SJSA1 (cell line): ENCODE measurements at regions not wholly inside any gene's neighbourhood (a gene's known extent, or its start where the extent isn't known, plus 50 kb on each side); places are given as distances from the start of the nearest gene placed in this dataset.

ENCODE experiments used
- DNase-seq, 2 experiments: peaks; one replicate each; pipeline ENCODE4 v3.0.0-alpha.2; 2015 to 2020; ENCODE audit warnings: low spot score in 2 of 2, low read depth in 1 of 2
- H3K27ac ChIP-seq: fragments of 250-450 bp; sonication (Bioruptor Pico); 2 replicates; pipeline ENCODE4 v1.5.1; 2020; ENCODE audit warnings: mild to moderate bottlenecking, moderate library complexity
- H3K27me3 ChIP-seq: fragments of 250-450 bp; sonication (Bioruptor Pico); replicated peaks from 2 replicates; pipeline ENCODE4 v1.5.1; 2020; ENCODE audit warnings: mild to moderate bottlenecking, moderate library complexity
- H3K36me3 ChIP-seq: fragments of 250-450 bp; sonication (Bioruptor Pico); 2 replicates; pipeline ENCODE4 v1.5.1; 2020; ENCODE audit warnings: mild to moderate bottlenecking
- H3K4me1 ChIP-seq: fragments of 250-450 bp; sonication (Bioruptor Pico); replicated peaks from 2 replicates; pipeline ENCODE4 v1.6.1; 2021; ENCODE audit warnings: mild to moderate bottlenecking
- H3K4me3 ChIP-seq: fragments of 250-450 bp; sonication (Bioruptor Pico); 2 replicates; pipeline ENCODE4 v1.5.1; 2020; ENCODE audit warnings: mild to moderate bottlenecking
- H3K9me3 ChIP-seq: fragments of 250-450 bp; sonication (Bioruptor Pico); replicated peaks from 2 replicates; pipeline ENCODE4 v1.5.1; 2020; ENCODE audit warnings: mild to moderate bottlenecking

- Histone ChIP-seq H3K27ac (no peak overlapping the region), H3K27me3 (no peaks in the 10 kb centered on the region)
- DNase-seq: no peak
Measured at GRCh38 chr17:71453876-71454422, 666.9 kb upstream of the SOX9 start.

GRCh38 chr17:71455219-71455618 is 665.6 kb upstream of the SOX9 start:
- H3K27ac ChIP-seq: no peak overlapping the region

More at GRCh38 chr17:71453876-71454422, 666.9 kb upstream of the SOX9 start:
- Histone ChIP-seq H3K4me3 (no peak overlapping the region), H3K36me3 (no peaks in the 10 kb centered on the region), H3K9me3 (no peaks in the 10 kb centered on the region; the same call in 1 of the 2 replicates), H3K4me1 (no peaks in the 10 kb centered on the region)

GRCh38 chr17:71458322-71458721 is 662.5 kb upstream of the SOX9 start:
- no peak for DNase-seq
- Histone ChIP-seq H3K27ac (no peak overlapping the region), H3K36me3 (no peaks in the 10 kb centered on the region), H3K9me3 (peaks cover 2% of the 10 kb centered on the region; the same call in 1 of the 2 replicates), H3K27me3 (no peaks in the 10 kb centered on the region), H3K4me3 (no peak overlapping the region), H3K4me1 (no peaks in the 10 kb centered on the region)

More at GRCh38 chr17:71455219-71455618, 665.6 kb upstream of the SOX9 start:
- Histone ChIP-seq H3K36me3 (no peaks in the 10 kb centered on the region), H3K4me3 (no peak overlapping the region), H3K27me3 (no peaks in the 10 kb centered on the region), H3K4me1 (no peaks in the 10 kb centered on the region), H3K9me3 (no peaks in the 10 kb centered on the region; the same call in 1 of the 2 replicates)
- no peak for DNase-seq

GRCh38 chr17:71460943-71461342 is 659.9 kb upstream of the SOX9 start:
- H3K4me1 ChIP-seq: no peaks in the 10 kb centered on the region
- DNase-seq: peak in 1 of 2 experiments; percentile 28

GRCh38 chr17:71461498-71462169 is 659.2 kb upstream of the SOX9 start:
- H3K36me3 ChIP-seq: no peaks in the 10 kb centered on the region
- H3K4me1 ChIP-seq: no peaks in the 10 kb centered on the region
- no peak for DNase-seq

More at GRCh38 chr17:71460943-71461342, 659.9 kb upstream of the SOX9 start:
- Histone ChIP-seq H3K4me3 (no peak overlapping the region), H3K27me3 (no peaks in the 10 kb centered on the region), H3K27ac (no peak overlapping the region), H3K36me3 (no peaks in the 10 kb centered on the region), H3K9me3 (0 out of 2 replicates have a peak, but pooled peaks cover 2% of the 10 kb centered on the region)

GRCh38 chr17:71464241-71464640 is 656.6 kb upstream of the SOX9 start:
- Histone ChIP-seq H3K36me3 (no peaks in the 10 kb centered on the region), H3K4me3 (no peak overlapping the region), H3K9me3 (0 out of 2 replicates have a peak, but pooled peaks cover 2% of the 10 kb centered on the region), H3K4me1 (no peaks in the 10 kb centered on the region), H3K27ac (no peak overlapping the region), H3K27me3 (no peaks in the 10 kb centered on the region)
- no peak for DNase-seq

More at GRCh38 chr17:71461498-71462169, 659.2 kb upstream of the SOX9 start:
- Histone ChIP-seq H3K27ac (no peak overlapping the region), H3K27me3 (no peaks in the 10 kb centered on the region), H3K9me3 (0 out of 2 replicates have a peak, but pooled peaks cover 2% of the 10 kb centered on the region), H3K4me3 (no peak overlapping the region)

- Histone ChIP-seq H3K27ac (no peak overlapping the region), H3K9me3 (0 out of 2 replicates have a peak, but pooled peaks cover 2% of the 10 kb centered on the region), H3K27me3 (no peaks in the 10 kb centered on the region), H3K36me3 (no peaks in the 10 kb centered on the region), H3K4me1 (no peaks in the 10 kb centered on the region), H3K4me3 (no peak overlapping the region)
- DNase-seq: no peak
Measured at GRCh38 chr17:71464751-71465150, 656.1 kb upstream of the SOX9 start.

GRCh38 chr17:71467719-71468118 is 653.1 kb upstream of the SOX9 start:
- H3K4me3 ChIP-seq: no peak overlapping the region
- H3K27ac ChIP-seq: no peak overlapping the region
- H3K4me1 ChIP-seq: no peaks in the 10 kb centered on the region
- 0 out of 2 replicates have a peak, but pooled peaks cover 2% of the 10 kb centered on the region for H3K9me3 ChIP-seq
- no peaks in the 10 kb centered on the region for H3K27me3 ChIP-seq
- no peak for DNase-seq
- H3K36me3 ChIP-seq: no peaks in the 10 kb centered on the region

GRCh38 chr17:71470062-71470461 is 650.8 kb upstream of the SOX9 start:
- Histone ChIP-seq H3K4me3 (no peak overlapping the region), H3K27ac (no peak overlapping the region)
- no peak for DNase-seq

GRCh38 chr17:71472809-71473789 is 647.7 kb upstream of the SOX9 start:
- Histone ChIP-seq H3K36me3 (no peaks in the 10 kb centered on the region), H3K27ac (no peak overlapping the region), H3K4me3 (no peak overlapping the region), H3K27me3 (no peaks in the 10 kb centered on the region), H3K4me1 (no peaks in the 10 kb centered on the region), H3K9me3 (no peaks in the 10 kb centered on the region)
- peak in 1 of 2 experiments; percentile 53 for DNase-seq

More at GRCh38 chr17:71470062-71470461, 650.8 kb upstream of the SOX9 start:
- no peaks in the 10 kb centered on the region for H3K4me1 ChIP-seq
- H3K9me3 ChIP-seq: no peaks in the 10 kb centered on the region
- no peaks in the 10 kb centered on the region for H3K27me3 ChIP-seq
- no peaks in the 10 kb centered on the region for H3K36me3 ChIP-seq

GRCh38 chr17:71477356-71477755 is 643.5 kb upstream of the SOX9 start:
- Histone ChIP-seq H3K4me3 (no peak overlapping the region), H3K4me1 (no peaks in the 10 kb centered on the region), H3K27me3 (no peaks in the 10 kb centered on the region), H3K36me3 (no peaks in the 10 kb centered on the region), H3K9me3 (no peaks in the 10 kb centered on the region), H3K27ac (no peak overlapping the region)
- DNase-seq: no peak

GRCh38 chr17:71480099-71480498 is 640.7 kb upstream of the SOX9 start:
- H3K9me3 ChIP-seq: no peaks in the 10 kb centered on the region
- no peak for DNase-seq
- no peaks in the 10 kb centered on the region for H3K4me1 ChIP-seq
- H3K27ac ChIP-seq: no peak overlapping the region
- H3K36me3 ChIP-seq: no peaks in the 10 kb centered on the region
- H3K27me3 ChIP-seq: no peaks in the 10 kb centered on the region
- no peak overlapping the region for H3K4me3 ChIP-seq

GRCh38 chr17:71482625-71483024 is 638.2 kb upstream of the SOX9 start:
- no peak overlapping the region for H3K4me3 ChIP-seq
- no peak overlapping the region for H3K27ac ChIP-seq
- H3K4me1 ChIP-seq: no peaks in the 10 kb centered on the region
- no peak for DNase-seq
- H3K27me3 ChIP-seq: no peaks in the 10 kb centered on the region
- H3K9me3 ChIP-seq: no peaks in the 10 kb centered on the region
- no peaks in the 10 kb centered on the region for H3K36me3 ChIP-seq
